ENCODE measurements at regions not wholly inside any gene's neighbourhood (a gene's known extent, or its start where the extent isn't known, plus 50 kb on each side); places are given as distances from the start of the nearest gene placed in this dataset.
"Not testable (repeated sequence)": the region's sequence is repeated elsewhere in the genome, so short reads cannot be mapped to it uniquely, and the experiment has no call there.

GRCh38 chr21:14013623-14014498 is 196.9 kb downstream of the LIPI start:
- not testable (repeated sequence) for H3K4me1 Mint-ChIP-seq (ENCODE audit: low read depth); H3K27me3 Mint-ChIP-seq (ENCODE audit: low read depth); ATAC-seq (replicated peaks in 1 of 2); H3K4me3 Mint-ChIP-seq; DNase-seq; H3K36me3 Mint-ChIP-seq (ENCODE audit: insufficient read depth in 2 of 2); H3K9me3 Mint-ChIP-seq; H3K27ac Mint-ChIP-seq

- Mint-ChIP-seq H3K9me3 (no peaks in the 10 kb centered on the region), H3K4me3 (no peak overlapping the region)
- DNase-seq = no peak
Measured at GRCh38 chr21:14013056-14013603, 197.6 kb downstream of the LIPI start.

GRCh38 chr21:14012409-14012808 is 198.3 kb downstream of the LIPI start:
- Mint-ChIP-seq H3K27me3 (ENCODE audit: low read depth) (no peaks in the 10 kb centered on the region), H3K36me3 (ENCODE audit: insufficient read depth in 2 of 2) (no peaks in the 10 kb centered on the region), H3K9me3 (no peaks in the 10 kb centered on the region), H3K4me3 (no peak overlapping the region), H3K4me1 (ENCODE audit: low read depth) (no peaks in the 10 kb centered on the region), H3K27ac (no peak overlapping the region)
- ATAC-seq (replicated peaks in 1 of 2) = no peak
- DNase-seq = no peak

More at GRCh38 chr21:14013056-14013603, 197.6 kb downstream of the LIPI start:
- H3K36me3 Mint-ChIP-seq (ENCODE audit: insufficient read depth in 2 of 2) = no peaks in the 10 kb centered on the region
- no peaks in the 10 kb centered on the region for H3K4me1 Mint-ChIP-seq (ENCODE audit: low read depth)
- no peak for ATAC-seq (replicated peaks in 1 of 2)
- H3K27ac Mint-ChIP-seq = no peak overlapping the region
- H3K27me3 Mint-ChIP-seq (ENCODE audit: low read depth) = peaks cover 3% of the 10 kb centered on the region

GRCh38 chr21:14011751-14012150 is 199.0 kb downstream of the LIPI start:
- not testable (repeated sequence) for H3K27me3 Mint-ChIP-seq (ENCODE audit: low read depth); H3K27ac Mint-ChIP-seq; ATAC-seq (replicated peaks in 1 of 2); H3K9me3 Mint-ChIP-seq; H3K4me1 Mint-ChIP-seq (ENCODE audit: low read depth); H3K36me3 Mint-ChIP-seq (ENCODE audit: insufficient read depth in 2 of 2); H3K4me3 Mint-ChIP-seq; DNase-seq

GRCh38 chr21:14011149-14011548 is 199.6 kb downstream of the LIPI start:
- H3K4me3 Mint-ChIP-seq; ATAC-seq (replicated peaks in 1 of 2); H3K9me3 Mint-ChIP-seq; H3K27me3 Mint-ChIP-seq (ENCODE audit: low read depth); H3K36me3 Mint-ChIP-seq (ENCODE audit: insufficient read depth in 2 of 2); H3K4me1 Mint-ChIP-seq (ENCODE audit: low read depth); DNase-seq; H3K27ac Mint-ChIP-seq: not testable (repeated sequence)

GRCh38 chr21:14010729-14011128 is 200.0 kb downstream of the LIPI start:
- no peaks in the 10 kb centered on the region for H3K36me3 Mint-ChIP-seq (ENCODE audit: insufficient read depth in 2 of 2)
- no peak overlapping the region for H3K4me3 Mint-ChIP-seq
- no peaks in the 10 kb centered on the region for H3K9me3 Mint-ChIP-seq
- DNase-seq (no peak), ATAC-seq (replicated peaks in 1 of 2) (no peak)
- no peaks in the 10 kb centered on the region for H3K4me1 Mint-ChIP-seq (ENCODE audit: low read depth)
- H3K27ac Mint-ChIP-seq = no peak overlapping the region
- no peaks in the 10 kb centered on the region for H3K27me3 Mint-ChIP-seq (ENCODE audit: low read depth)

GRCh38 chr21:14009990-14010389 is 200.8 kb downstream of the LIPI start:
- H3K4me1 Mint-ChIP-seq (ENCODE audit: low read depth); DNase-seq: not testable (repeated sequence)

GRCh38 chr21:14009238-14009981 is 201.3 kb downstream of the LIPI start:
- H3K4me1 Mint-ChIP-seq (ENCODE audit: low read depth); H3K27ac Mint-ChIP-seq; H3K4me3 Mint-ChIP-seq; H3K9me3 Mint-ChIP-seq; DNase-seq; H3K27me3 Mint-ChIP-seq (ENCODE audit: low read depth); H3K36me3 Mint-ChIP-seq (ENCODE audit: insufficient read depth in 2 of 2); ATAC-seq (replicated peaks in 1 of 2): not testable (repeated sequence)

More at GRCh38 chr21:14009990-14010389, 200.8 kb downstream of the LIPI start:
- H3K27ac Mint-ChIP-seq; H3K9me3 Mint-ChIP-seq; H3K4me3 Mint-ChIP-seq; H3K36me3 Mint-ChIP-seq (ENCODE audit: insufficient read depth in 2 of 2); ATAC-seq (replicated peaks in 1 of 2); H3K27me3 Mint-ChIP-seq (ENCODE audit: low read depth): not testable (repeated sequence)

GRCh38 chr21:14008436-14008835 is 202.3 kb downstream of the LIPI start:
- H3K9me3 Mint-ChIP-seq; H3K4me3 Mint-ChIP-seq; H3K36me3 Mint-ChIP-seq (ENCODE audit: insufficient read depth in 2 of 2); H3K27ac Mint-ChIP-seq; H3K4me1 Mint-ChIP-seq (ENCODE audit: low read depth); DNase-seq; H3K27me3 Mint-ChIP-seq (ENCODE audit: low read depth): not testable (repeated sequence)
- ATAC-seq (replicated peaks in 1 of 2) = peak in 1 of 2 donors; percentile 19

GRCh38 chr21:14008006-14008405 is 202.7 kb downstream of the LIPI start:
- not testable (repeated sequence) for H3K27ac Mint-ChIP-seq; H3K4me1 Mint-ChIP-seq (ENCODE audit: low read depth); H3K36me3 Mint-ChIP-seq (ENCODE audit: insufficient read depth in 2 of 2); H3K9me3 Mint-ChIP-seq; ATAC-seq (replicated peaks in 1 of 2); H3K4me3 Mint-ChIP-seq; DNase-seq; H3K27me3 Mint-ChIP-seq (ENCODE audit: low read depth)

GRCh38 chr21:14006144-14006543 is 204.6 kb downstream of the LIPI start:
- H3K4me1 Mint-ChIP-seq (ENCODE audit: low read depth); H3K9me3 Mint-ChIP-seq; H3K4me3 Mint-ChIP-seq; H3K27ac Mint-ChIP-seq; DNase-seq; ATAC-seq (replicated peaks in 1 of 2); H3K36me3 Mint-ChIP-seq (ENCODE audit: insufficient read depth in 2 of 2); H3K27me3 Mint-ChIP-seq (ENCODE audit: low read depth): not testable (repeated sequence)

GRCh38 chr21:13986996-13987958 is 223.5 kb downstream of the LIPI start:
- not testable (repeated sequence) for H3K9me3 Mint-ChIP-seq; H3K36me3 Mint-ChIP-seq (ENCODE audit: insufficient read depth in 2 of 2); H3K27me3 Mint-ChIP-seq (ENCODE audit: low read depth); H3K4me1 Mint-ChIP-seq (ENCODE audit: low read depth); DNase-seq; H3K4me3 Mint-ChIP-seq; H3K27ac Mint-ChIP-seq
- peak; percentile 11 to 24 for ATAC-seq (replicated peaks in 1 of 2)
